ENCODE measurements at regions not wholly inside any gene's neighbourhood (a gene's known extent, or its start where the extent isn't known, plus 50 kb on each side); places are given as distances from the start of the nearest gene placed in this dataset.

DNA sequence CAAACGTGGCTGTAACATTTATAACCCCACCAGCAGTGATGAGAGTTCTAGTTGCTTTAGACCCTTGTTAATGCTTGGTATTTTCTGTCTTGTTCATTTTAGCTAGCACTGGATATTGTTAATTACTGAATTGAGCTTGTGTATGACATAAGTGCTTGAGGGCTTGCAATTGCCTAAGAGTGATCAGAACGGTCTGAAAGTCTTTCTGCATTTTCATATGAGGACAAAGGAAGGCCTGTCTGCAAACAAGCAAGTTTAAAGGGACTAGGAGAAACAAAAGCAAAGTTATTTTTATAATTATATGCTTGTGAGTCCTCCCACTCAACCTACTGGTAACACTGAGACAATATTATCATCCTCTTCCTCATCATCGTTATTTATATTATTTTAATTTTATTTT is 305.5 kb upstream of the DUSP10 start:
- TF ChIP-seq CTCF (IDR thresholded peaks at IDR 0.05) = no peak
- Histone ChIP-seq H3K36me3 (ENCODE audit: low read depth) (no peaks in the 10 kb centered on the region), H3K9me3 (no peaks in the 10 kb centered on the region), H3K4me1 (ENCODE audit: low read depth) (peaks cover 5% of the 10 kb centered on the region), H3K4me3 (no peak overlapping the region)
- ATAC-seq (no peak), DNase-seq (no peak)
- intact Hi-C loops (cut with DNase I, micrococcal nuclease) = no loop called here

GRCh38 chr1:222046684-222047263 is 304.9 kb upstream of the DUSP10 start:
- DNase-seq = no peak
- H3K4me3 ChIP-seq = no peak overlapping the region
- no peaks in the 10 kb centered on the region for H3K36me3 ChIP-seq (ENCODE audit: low read depth)
- ATAC-seq = no peak
- no peaks in the 10 kb centered on the region for H3K9me3 ChIP-seq
- no peak for TF ChIP-seq CTCF (IDR thresholded peaks at IDR 0.05)
- peaks cover 5% of the 10 kb centered on the region for H3K4me1 ChIP-seq (ENCODE audit: low read depth)
- intact Hi-C loops (cut with DNase I, micrococcal nuclease) = no loop called here

GRCh38 chr1:222045786-222046185 is 303.9 kb upstream of the DUSP10 start:
- peaks cover 5% of the 10 kb centered on the region for H3K4me1 ChIP-seq (ENCODE audit: low read depth)
- no peak overlapping the region for H3K4me3 ChIP-seq
- DNase-seq (no peak), ATAC-seq (no peak)
- intact Hi-C loops (cut with DNase I, micrococcal nuclease) = no loop called here
- no peaks in the 10 kb centered on the region for H3K36me3 ChIP-seq (ENCODE audit: low read depth)
- no peaks in the 10 kb centered on the region for H3K9me3 ChIP-seq
- no peak for TF ChIP-seq CTCF (IDR thresholded peaks at IDR 0.05)

DNA sequence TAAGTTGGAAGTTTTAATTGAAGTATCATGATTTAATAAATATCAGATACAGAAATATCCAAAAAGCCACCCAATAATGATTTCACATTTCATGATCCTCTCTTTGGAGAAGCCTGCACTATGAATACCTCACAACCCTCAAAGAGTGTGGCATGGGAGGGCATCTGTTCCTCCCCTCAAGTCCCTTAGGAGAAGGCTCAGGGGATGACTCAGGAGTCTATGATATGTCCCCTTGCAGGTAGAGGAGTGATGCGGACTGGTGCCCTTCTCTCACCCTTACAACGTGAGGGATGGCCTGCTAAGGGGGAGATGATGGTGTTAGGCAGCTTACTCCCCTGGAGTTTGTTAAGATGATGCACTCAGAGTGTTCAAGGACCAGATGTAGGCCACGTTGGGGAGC is 303.3 kb upstream of the DUSP10 start:
- Histone ChIP-seq H3K36me3 (ENCODE audit: low read depth) (no peaks in the 10 kb centered on the region), H3K9me3 (no peaks in the 10 kb centered on the region), H3K4me1 (ENCODE audit: low read depth) (peaks cover 5% of the 10 kb centered on the region), H3K4me3 (no peak overlapping the region)
- ATAC-seq (no peak), DNase-seq (no peak)
- TF ChIP-seq CTCF (IDR thresholded peaks at IDR 0.05) = no peak
- intact Hi-C loops (cut with DNase I, micrococcal nuclease) = no loop called here

DNA sequence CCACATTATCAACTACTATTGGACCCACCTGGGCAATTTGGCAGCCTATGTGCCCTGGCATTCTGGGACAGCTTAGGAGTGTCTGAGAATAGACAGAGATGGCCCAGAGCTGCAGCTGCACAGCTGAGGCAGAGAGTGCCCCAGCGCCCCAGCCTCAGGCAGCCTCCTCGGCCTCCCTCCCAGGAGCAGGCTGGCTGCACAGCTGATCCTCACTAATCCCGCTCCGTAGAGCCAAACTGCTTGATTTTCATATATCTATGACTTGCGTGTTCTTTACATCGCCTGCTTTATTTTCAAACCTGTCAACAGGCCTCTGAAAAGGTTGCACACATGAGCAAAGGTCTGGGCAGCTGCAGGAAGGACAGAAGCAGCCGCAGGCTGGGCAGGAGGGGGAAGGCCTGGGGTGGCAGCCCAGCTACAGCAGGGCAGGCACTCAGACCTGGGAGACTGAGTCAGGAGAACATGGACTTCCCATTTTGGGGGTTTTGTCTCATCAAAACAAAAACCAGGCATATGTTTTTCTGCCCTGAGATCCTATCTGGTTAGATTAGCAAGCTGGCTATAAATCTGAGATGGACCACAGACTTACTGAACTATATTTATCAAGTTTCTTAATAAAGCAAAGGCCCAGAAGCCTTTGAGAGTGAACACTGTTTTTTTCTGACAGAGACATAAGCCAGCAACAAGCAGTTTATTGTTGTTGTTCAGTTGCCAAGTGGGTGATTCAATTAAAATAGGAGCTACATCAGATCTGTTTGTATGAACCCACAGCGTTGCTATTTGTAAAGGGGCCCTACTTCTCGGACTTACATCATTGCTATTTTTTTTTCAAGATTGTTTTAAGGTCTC is 301.8 kb upstream of the DUSP10 start:
- intact Hi-C loops (cut with DNase I, micrococcal nuclease) = no loop called here
- Histone ChIP-seq H3K9me3 (no peaks in the 10 kb centered on the region), H3K4me3 (no peak overlapping the region), H3K36me3 (ENCODE audit: low read depth) (no peaks in the 10 kb centered on the region), H3K4me1 (ENCODE audit: low read depth) (peaks cover 5% of the 10 kb centered on the region)
- ATAC-seq (peak; percentile 24), DNase-seq (peak in 1 of 3 donors; percentile 4)
- no peak for TF ChIP-seq CTCF (IDR thresholded peaks at IDR 0.05)

Measured in mucosa of descending colon (tissue), 3 donors.